CD14-positive monocyte (primary cell): ENCODE measurements at regions not wholly inside any gene's neighbourhood (a gene's known extent, or its start where the extent isn't known, plus 50 kb on each side); places are given as distances from the start of the nearest gene placed in this dataset.

Experiments
- DNase-seq, 3 donors: peaks; one replicate each; pipeline ENCODE4 v3.0.0-alpha.2; 2011 to 2022
- H2AFZ ChIP-seq: 2 replicates; pipeline ENCODE4 v1.6.0; 2012; ENCODE audit warnings: mild to moderate bottlenecking, low read depth, low read length, inconsistent platforms; ENCODE audit not compliant: insufficient read depth, poor library complexity, severe bottlenecking
- H3K27ac ChIP-seq, 2 donors: 1 replicate in 1 of 2; 2 replicates in 1 of 2; pipeline ENCODE4 v1.5.1; 2012 to 2013; ENCODE audit warnings: low read length in 2 of 2, control low read depth in 1 of 2, inconsistent platforms in 1 of 2, low read depth in 1 of 2, mild to moderate bottlenecking in 1 of 2
- H3K27me3 ChIP-seq, 2 donors: one replicate each; pipeline versions ENCODE4 v1.6.0 to v1.6.1; 2011 to 2013; ENCODE audit warnings: low read length in 2 of 2; ENCODE audit not compliant: control insufficient read depth in 2 of 2, insufficient read depth in 2 of 2
- H3K36me3 ChIP-seq, 2 donors: replicated peaks in 1 of 2; 1 replicate in 1 of 2; 2 replicates in 1 of 2; pipeline versions ENCODE4 v1.5.1 to v1.6.1; 2012 to 2013; ENCODE audit warnings: low read length in 2 of 2, control low read depth in 1 of 2, inconsistent platforms in 1 of 2, mild to moderate bottlenecking in 1 of 2; ENCODE audit not compliant: insufficient read depth in 2 of 2, control insufficient read depth in 1 of 2
- H3K4me1 ChIP-seq, 2 donors: 1 replicate in 1 of 2; 2 replicates in 1 of 2; pipeline versions ENCODE4 v1.5.1 to v1.6.1; 2012 to 2013; ENCODE audit warnings: low read length in 2 of 2, control low read depth in 1 of 2, inconsistent platforms in 1 of 2, mild to moderate bottlenecking in 1 of 2, moderate library complexity in 1 of 2; ENCODE audit not compliant: insufficient read depth in 2 of 2, control insufficient read depth in 1 of 2
- H3K4me2 ChIP-seq: replicated peaks from 2 replicates; pipeline ENCODE3; 2012; ENCODE audit warnings: low read length, moderate library complexity, mild to moderate bottlenecking; ENCODE audit not compliant: poor library complexity, severe bottlenecking; ENCODE audit errors: extremely low read depth
- H3K4me3 ChIP-seq, 3 experiments: fragments of 200-600 bp in 1 of 3; sonication (generic) in 1 of 3; replicated peaks in 1 of 3; 1 replicate in 2 of 3; 2 replicates in 1 of 3; pipeline ENCODE4 v1.5.1; 2011 to 2013; ENCODE audit warnings: low read length in 3 of 3, mild to moderate bottlenecking in 3 of 3, control low read depth in 2 of 3, low read depth in 2 of 3, inconsistent platforms in 1 of 3, moderate library complexity in 1 of 3
- H3K79me2 ChIP-seq: 2 replicates; pipeline ENCODE4 v1.6.0; 2012; ENCODE audit warnings: mild to moderate bottlenecking, control low read depth, inconsistent platforms, low read length, moderate library complexity; ENCODE audit not compliant: insufficient read depth
- H3K9ac ChIP-seq: 2 replicates; pipeline ENCODE4 v1.6.0; 2017; ENCODE audit warnings: low read length, mild to moderate bottlenecking; ENCODE audit not compliant: insufficient read depth, poor library complexity, severe bottlenecking
- H3K9me3 ChIP-seq, 2 donors: replicated peaks in 1 of 2; 1 replicate in 1 of 2; 2 replicates in 1 of 2; pipeline versions ENCODE4 v1.5.1 to v1.6.1; 2012 to 2013; ENCODE audit warnings: low read length in 2 of 2, control low read depth in 1 of 2; ENCODE audit not compliant: control insufficient read depth in 1 of 2, insufficient read depth in 1 of 2
- H4K20me1 ChIP-seq: 2 replicates; pipeline ENCODE4 v1.6.0; 2012; ENCODE audit warnings: mild to moderate bottlenecking, low read length, control low read depth, moderate library complexity; ENCODE audit not compliant: insufficient read depth
- H3K27ac Mint-ChIP-seq, 7 donors: one replicate each; pipeline ENCODE4 v1.8.0; 2020; ENCODE audit warnings: mild to moderate bottlenecking in 7 of 7, mixed read lengths in 7 of 7, moderate library complexity in 6 of 7, inconsistent platforms in 2 of 7
- H3K27me3 Mint-ChIP-seq, 3 donors: one replicate each; pipeline ENCODE4 v1.8.0; 2021 to 2022; ENCODE audit warnings: low read depth in 3 of 3, mild to moderate bottlenecking in 3 of 3, mixed read lengths in 3 of 3, moderate library complexity in 3 of 3, inconsistent platforms in 1 of 3
- H3K36me3 Mint-ChIP-seq, 2 donors: one replicate each; pipeline ENCODE4 v1.8.0; 2020; ENCODE audit warnings: mixed read lengths in 2 of 2, inconsistent platforms in 1 of 2, mild to moderate bottlenecking in 1 of 2
- H3K4me1 Mint-ChIP-seq: one replicate; pipeline ENCODE4 v1.8.0; 2020; ENCODE audit warnings: mild to moderate bottlenecking, mixed read lengths
- H3K4me3 Mint-ChIP-seq, 2 donors: one replicate each; pipeline ENCODE4 v1.8.0; 2020; ENCODE audit warnings: mild to moderate bottlenecking in 2 of 2, mixed read lengths in 2 of 2, moderate library complexity in 1 of 2
- H3K9me3 Mint-ChIP-seq, 7 donors: one replicate each; pipeline ENCODE4 v1.8.0; 2020 to 2022; ENCODE audit warnings: mixed read lengths in 7 of 7, mild to moderate bottlenecking in 6 of 7, moderate library complexity in 6 of 7, inconsistent platforms in 2 of 7
- WGBS: methylation state at CpG from one replicate; pipeline ENCODE4 v1.1.5; 2013; ENCODE audit warnings: missing lambda C conversion rate; ENCODE audit not compliant: insufficient coverage; 5-methylcytosine and 5-hydroxymethylcytosine counted together
- intact Hi-C, 2 donors: fragments of 100-400 bp; cut with micrococcal nuclease; formaldehyde crosslinking; loops; one replicate each; pipeline versions ENCODE4 v1.15.0 to v1.15.1; 2023
- TF ChIP-seq, protein P1 (sequence below): fragments of 200-600 bp; IDR thresholded peaks from one replicate; pipeline ENCODE4 v1.8.0; 2022; ENCODE audit warnings: antibody characterized with exemption, mild to moderate bottlenecking

DNA sequence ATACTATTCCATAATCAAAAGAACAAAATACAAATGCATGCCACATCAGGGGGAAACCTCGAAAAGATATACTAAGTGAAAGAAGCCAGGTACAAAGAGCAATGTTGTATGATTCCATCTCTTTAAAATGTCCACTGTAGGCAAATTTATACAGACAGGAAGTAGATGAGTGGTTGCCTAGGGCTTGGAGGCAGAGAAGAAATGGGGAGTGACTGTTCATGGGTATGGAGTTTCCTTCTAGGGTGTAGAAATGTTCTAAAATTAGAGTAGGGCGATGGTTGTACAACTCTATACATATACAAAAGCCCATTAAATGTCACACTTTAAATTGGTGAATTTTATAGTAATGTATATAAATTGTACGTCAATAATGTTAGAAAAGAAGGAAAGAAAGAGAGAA is 128.1 kb downstream of the MAF start:
- Mint-ChIP-seq H3K4me3 (no peak overlapping the region), H3K4me1 (peaks cover 6% of the 10 kb centered on the region), H3K27me3 (peaks cover 3 to 10% (median 7%) of the 10 kb centered on the region in 3 donors), H3K36me3 (no peaks in the 10 kb centered on the region), H3K9me3 (no peaks in the 10 kb centered on the region), H3K27ac (peak overlapping the region in 1 of 7 donors; percentile 69)
- no peaks in the 10 kb centered on the region for H3K27me3 ChIP-seq
- no peaks in the 10 kb centered on the region for H4K20me1 ChIP-seq
- peak in 1 of 3 donors; percentile 12 for DNase-seq
- no peak overlapping the region for H3K4me3 ChIP-seq
- no peak overlapping the region for H3K4me2 ChIP-seq
- H3K4me1 ChIP-seq = no peaks in the 10 kb centered on the region
- H2AFZ ChIP-seq = no peak overlapping the region
- no peaks in the 10 kb centered on the region for H3K36me3 ChIP-seq
- H3K27ac ChIP-seq = no peak overlapping the region
- H3K9me3 ChIP-seq = no peaks in the 10 kb centered on the region
- H3K9ac ChIP-seq = no peak overlapping the region
- TF ChIP-seq, protein P1, sequence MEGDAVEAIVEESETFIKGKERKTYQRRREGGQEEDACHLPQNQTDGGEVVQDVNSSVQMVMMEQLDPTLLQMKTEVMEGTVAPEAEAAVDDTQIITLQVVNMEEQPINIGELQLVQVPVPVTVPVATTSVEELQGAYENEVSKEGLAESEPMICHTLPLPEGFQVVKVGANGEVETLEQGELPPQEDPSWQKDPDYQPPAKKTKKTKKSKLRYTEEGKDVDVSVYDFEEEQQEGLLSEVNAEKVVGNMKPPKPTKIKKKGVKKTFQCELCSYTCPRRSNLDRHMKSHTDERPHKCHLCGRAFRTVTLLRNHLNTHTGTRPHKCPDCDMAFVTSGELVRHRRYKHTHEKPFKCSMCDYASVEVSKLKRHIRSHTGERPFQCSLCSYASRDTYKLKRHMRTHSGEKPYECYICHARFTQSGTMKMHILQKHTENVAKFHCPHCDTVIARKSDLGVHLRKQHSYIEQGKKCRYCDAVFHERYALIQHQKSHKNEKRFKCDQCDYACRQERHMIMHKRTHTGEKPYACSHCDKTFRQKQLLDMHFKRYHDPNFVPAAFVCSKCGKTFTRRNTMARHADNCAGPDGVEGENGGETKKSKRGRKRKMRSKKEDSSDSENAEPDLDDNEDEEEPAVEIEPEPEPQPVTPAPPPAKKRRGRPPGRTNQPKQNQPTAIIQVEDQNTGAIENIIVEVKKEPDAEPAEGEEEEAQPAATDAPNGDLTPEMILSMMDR = no peak
- intact Hi-C loops = no loop called here
- no peaks in the 10 kb centered on the region for H3K79me2 ChIP-seq
- WGBS = no CpG with 5 or more reads among the region's 3 CpGs

DNA sequence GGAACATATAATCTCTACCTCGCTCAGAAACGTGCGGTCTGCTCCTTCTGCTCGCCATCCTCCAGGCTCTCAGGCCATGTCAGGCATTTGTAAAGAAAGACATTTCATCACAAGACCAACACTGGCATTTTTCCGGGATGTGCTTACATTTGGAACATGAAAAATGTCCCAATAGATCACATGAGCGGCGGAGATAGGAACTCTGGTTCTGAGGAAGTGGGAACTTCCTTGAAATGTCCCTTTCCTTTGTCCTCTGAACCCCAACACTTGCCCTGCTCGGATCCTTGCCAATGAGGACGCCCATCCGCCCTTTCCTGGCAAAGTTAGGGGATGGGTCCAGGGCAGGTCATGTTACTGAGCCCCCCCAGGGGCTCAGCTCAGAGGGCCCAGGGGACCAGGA is 130.5 kb downstream of the MAF start:
- Mint-ChIP-seq H3K4me1 (peaks cover 6% of the 10 kb centered on the region), H3K4me3 (no peak overlapping the region), H3K27me3 (peaks cover 2 to 12% (median 3%) of the 10 kb centered on the region in 3 donors), H3K27ac (no peak overlapping the region), H3K9me3 (no peaks in the 10 kb centered on the region), H3K36me3 (no peaks in the 10 kb centered on the region)
- TF ChIP-seq, protein P1 = no peak
- intact Hi-C loops = no loop called here
- DNase-seq = no peak
- H3K27ac ChIP-seq = no peak overlapping the region
- H2AFZ ChIP-seq = no peak overlapping the region
- no peaks in the 10 kb centered on the region for H3K27me3 ChIP-seq
- H3K79me2 ChIP-seq = no peaks in the 10 kb centered on the region
- no peaks in the 10 kb centered on the region for H3K9me3 ChIP-seq
- no peak overlapping the region for H3K4me3 ChIP-seq
- H4K20me1 ChIP-seq = no peaks in the 10 kb centered on the region
- no peak overlapping the region for H3K4me2 ChIP-seq
- 94% methylated on average over 3 of the region's 10 CpGs for WGBS
- H3K4me1 ChIP-seq = no peaks in the 10 kb centered on the region
- no peak overlapping the region for H3K9ac ChIP-seq
- no peaks in the 10 kb centered on the region for H3K36me3 ChIP-seq
